GM03348 (cell line): ENCODE measurements at regions not wholly inside any gene's neighbourhood (a gene's known extent, or its start where the extent isn't known, plus 50 kb on each side); places are given as distances from the start of the nearest gene placed in this dataset.

Experiments
- DNase-seq: peaks from one replicate; pipeline ENCODE4 v3.0.0; 2012; ENCODE audit warnings: low spot score

DNA sequence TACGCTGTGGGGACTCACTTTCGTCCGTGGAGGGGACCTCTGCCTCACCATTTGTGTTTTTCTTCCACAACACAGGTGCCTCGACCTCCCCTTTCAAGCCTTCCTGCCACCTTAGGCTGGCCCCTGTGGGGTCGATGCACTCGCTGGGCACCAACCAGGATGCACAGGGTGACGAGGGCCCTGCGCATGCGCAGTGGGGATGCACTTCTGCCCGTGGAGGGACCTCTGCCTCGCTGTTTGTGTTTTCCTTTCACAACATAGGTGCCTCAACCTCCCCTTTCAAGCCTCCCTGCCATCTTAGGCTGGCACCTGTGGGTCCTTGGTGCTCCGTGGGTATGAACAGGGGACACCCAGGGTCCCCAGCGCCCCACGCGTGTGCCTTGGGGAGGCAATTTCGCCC lies 356.8 kb downstream of the ALG10 start:
- DNase-seq = no peak

DNA sequence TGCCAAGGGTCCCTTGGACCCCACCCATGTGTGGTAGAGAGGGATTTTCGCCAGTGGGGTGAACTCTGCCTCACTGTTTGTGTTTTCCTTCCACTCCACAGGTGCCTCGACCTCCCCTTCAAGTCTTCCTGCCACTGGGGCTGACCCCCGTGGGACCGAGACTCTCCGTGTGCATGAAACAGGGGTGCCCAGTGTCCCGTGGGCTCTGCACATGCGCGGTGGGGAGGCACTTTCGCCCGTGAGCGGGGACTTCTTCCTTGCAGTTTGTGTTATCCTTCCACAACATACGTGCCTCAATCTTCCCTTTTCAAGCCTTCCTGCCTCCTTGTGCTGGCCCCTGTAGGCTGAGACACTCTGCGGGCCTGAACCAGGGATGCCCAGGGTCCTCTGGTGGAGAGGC lies 362.4 kb downstream of the ALG10 start:
- DNase-seq = no peak

DNA sequence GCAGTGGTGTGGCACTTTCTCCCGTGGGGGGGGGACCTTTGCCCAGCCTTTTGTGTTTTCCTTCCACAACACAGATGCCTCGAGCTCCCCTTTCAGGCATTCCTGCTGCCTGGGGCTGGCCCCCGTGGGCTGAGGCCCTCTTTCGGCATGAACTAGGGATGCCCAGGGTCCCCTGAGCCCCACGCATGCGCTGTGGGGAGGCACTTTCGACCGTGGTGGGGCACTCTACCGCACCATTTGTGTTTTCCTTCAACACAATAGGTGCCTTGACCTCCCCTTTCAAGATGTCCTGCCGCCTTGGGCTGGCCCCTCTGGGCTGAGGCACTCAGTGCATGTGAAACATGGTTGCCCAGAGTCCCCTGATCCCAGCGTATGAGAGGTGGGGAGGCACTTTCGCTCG lies 363.7 kb downstream of the ALG10 start:
- no peak for DNase-seq

DNA sequence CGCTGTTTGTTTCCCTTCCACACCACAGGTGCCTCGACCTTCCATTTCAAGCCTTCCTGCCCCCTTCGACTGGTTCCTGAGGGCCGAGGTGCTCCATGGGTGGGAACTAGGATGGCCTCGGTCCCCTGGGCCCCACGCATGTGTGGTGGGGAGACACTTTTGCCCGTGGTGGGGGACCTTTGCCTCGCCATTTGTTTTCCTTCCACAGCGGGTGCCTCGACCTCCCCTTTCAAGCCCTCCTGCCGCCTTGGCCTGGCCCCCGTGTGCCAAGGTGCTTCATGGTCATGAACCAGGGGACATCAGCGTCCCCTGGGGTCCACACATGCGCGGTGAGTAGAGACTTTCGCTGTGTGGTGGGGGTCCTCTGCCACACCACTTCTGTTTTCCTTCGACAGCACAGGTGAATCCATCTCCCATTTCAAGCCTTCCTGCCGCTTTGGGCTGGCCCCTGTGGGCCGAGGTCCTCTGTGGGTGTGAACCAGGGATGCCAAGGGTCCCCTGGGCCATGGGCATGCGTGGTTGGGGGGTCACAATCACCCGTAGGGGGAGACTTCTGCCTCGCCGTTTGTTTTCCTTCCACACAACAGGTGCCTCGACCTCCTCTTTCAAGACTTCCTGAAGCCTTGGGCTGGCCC lies 364.4 kb downstream of the ALG10 start:
- no peak for DNase-seq

DNA sequence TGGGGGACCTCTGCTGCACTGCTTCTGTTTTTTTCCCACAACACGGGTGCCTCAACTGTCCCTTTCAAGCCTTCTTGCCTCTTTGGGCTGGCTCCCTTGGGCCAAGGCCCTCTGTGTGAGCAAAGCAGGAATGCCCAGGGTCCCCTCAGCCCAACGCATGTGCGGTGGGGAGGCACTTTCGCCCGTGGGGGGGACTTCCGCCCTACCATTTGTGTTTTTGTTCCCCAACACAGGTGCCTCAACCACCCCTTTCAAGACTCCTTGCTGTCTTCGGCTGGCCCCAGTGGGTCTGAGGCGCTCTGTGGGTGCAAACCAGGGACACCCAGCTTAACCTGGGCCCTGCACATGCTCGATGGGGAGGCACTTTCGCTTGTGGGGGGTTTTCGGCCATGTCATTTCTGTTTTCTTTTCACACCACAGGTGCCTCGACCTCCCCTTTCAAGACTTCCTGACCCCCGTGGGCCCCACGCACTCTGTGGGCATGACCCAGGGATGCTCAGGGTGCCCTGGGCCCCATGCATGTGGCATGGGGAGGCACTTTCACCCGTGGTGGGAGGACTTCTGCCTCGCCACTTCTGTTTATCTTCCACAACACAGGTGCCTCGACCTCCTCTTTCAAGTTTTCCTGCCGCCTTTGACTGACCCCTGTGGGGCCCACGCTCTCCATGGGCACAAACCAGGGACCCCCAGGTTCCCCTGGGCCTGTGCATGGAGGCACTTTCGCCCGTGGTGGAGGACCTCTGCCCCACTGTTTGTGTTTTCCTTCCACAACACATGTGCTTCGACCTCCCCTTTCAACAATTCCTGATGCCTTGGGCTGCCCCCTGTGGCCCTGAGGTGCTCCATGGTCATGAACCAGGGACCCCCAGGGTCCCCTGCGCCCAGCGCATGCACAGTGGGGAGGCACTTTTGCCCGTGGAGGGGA lies 365.7 kb downstream of the ALG10 start:
- DNase-seq = no peak

DNA sequence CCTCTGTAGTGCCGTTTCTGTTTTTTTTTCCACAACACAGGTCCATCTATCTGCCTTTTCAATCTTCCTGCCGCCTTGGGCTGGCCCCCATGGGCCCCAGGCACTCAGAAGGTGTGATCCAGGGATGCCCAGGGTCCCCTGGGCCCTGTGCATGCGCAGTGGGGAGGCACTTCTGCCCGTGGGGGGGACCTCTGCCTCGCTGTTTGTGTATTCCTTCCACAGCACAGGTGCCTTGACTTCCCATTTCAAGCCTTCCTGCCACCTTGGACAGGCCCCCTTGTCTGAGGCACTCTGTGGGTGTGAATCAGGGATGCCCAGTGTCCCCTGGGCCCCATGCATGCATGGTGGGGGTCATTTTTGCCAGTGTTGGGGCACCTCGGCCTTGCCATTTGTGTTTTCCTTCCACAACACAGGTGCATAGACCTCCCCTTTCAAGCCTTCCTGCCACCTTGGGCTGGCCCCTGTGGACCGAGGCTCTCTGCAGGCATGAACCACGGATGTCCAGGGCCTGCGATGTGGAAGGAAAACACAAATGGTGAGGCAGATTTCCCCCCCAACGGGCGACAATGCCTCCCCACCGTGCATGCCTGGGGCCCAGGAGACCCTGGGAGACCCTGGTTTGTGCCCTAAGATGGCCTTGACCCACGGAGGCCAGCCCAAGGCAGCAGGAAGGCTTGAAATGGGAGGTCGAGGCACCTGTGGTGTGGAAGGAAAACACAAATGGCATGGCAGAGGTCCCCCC lies 366.5 kb downstream of the ALG10 start:
- DNase-seq = no peak

DNA sequence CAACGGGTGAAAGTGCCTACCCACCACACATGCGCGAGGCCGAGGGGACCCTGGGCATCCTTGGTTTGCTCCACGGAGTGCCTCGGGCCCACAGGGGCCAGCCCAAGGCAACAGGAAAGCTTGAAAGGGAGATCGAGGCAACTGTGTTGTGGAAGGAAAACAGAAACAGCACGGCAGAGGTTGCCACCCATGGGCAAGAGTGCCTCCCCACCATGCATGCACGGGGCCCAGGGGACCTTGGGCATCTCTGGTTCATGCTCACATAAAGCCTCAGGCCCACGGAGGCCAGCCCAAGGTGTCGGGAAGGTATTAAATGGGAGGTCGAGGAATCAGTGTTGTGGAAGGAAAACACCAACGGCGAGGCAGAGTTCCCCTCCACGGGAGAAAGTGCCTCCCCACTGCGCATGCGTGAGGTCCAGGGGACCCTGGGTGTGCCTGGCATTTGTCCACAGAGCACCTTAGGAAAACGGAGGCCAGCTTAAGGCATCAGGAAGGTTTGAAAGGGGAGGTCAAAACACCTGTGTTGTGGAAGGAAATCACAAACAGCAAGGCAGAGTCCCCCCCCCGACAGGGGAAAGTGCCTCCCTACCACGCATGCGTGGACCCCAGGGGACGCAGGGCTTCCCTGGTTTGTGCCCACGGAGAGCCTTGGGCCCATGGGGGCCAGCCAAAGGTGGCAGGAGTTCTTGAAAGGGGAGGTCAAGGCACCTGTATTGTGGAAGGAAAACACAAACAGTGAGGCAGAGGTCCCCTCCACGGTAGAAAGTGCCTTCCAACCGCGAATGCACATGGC lies 367.3 kb downstream of the ALG10 start:
- DNase-seq = no peak

DNA sequence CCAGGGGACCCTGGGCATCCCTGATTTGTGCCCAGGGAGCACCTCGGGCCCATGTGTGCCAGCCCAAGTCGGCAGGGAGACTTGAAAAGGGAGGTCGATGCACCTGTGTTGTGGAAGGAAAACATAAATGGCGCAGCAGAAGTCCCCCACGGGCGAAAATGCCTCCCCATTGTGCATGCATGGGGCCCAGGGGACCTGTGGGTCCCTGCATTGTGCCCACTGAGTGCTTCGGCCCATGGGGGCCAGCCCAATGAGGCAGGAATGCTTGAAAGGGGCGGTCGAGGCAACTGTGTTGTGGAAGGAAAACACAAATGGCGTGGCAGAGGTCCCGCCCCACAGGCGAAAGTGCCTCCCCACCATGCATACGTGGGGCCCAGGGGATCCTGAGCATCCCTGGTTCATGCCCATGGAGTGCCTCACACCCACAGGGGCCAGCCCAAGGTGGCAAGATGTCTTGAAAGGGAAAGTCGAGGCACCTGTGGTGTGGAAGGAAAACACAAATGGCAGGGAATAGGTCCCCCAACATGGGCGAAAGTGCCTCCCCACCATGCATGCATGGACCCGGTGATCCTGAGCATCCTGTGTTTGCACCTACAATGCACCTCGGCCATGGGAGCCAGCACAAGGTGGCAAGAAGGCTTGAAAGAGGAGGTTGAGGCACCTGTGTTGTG lies 368.0 kb downstream of the ALG10 start:
- DNase-seq = no peak

DNA sequence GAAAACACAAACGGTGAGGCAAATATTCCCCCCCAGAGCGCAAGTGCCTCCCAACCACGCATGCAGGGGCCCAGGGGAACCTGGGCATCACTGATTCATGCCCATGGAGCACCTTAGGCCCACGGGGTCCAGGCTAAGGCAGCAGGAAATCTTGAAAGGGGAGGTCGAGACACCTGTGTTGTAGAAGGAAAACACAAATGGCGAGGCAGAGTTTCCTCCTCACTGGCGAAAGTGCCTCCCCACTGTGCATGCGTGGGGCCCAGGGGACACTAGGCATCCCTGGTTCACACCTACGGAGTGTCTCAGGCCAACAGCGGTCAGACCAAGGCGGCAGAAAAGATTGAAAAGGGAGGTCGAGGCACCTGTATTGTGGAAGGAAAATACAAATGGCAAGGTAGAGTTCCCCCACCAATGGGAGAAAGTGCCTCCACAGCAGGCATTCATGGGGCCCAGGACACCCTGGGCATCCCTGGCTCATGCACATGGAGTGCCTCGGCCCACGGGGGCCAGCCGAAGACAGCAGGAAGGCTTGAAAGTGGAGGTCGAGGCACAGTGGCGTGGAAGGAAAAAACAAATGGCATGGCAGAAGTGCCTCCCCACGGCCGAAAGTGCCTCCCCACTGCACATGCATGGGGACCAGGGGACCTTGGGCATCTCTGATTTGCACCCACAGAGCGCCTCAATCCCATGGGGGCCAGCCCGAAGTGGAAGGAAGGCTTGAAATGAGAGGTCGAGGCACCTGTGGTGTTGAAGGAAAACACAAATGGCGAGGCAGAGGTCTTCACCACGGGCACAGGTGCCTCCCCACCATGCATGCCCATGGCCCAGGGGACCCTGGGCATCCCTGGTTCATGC lies 368.8 kb downstream of the ALG10 start:
- DNase-seq = no peak

DNA sequence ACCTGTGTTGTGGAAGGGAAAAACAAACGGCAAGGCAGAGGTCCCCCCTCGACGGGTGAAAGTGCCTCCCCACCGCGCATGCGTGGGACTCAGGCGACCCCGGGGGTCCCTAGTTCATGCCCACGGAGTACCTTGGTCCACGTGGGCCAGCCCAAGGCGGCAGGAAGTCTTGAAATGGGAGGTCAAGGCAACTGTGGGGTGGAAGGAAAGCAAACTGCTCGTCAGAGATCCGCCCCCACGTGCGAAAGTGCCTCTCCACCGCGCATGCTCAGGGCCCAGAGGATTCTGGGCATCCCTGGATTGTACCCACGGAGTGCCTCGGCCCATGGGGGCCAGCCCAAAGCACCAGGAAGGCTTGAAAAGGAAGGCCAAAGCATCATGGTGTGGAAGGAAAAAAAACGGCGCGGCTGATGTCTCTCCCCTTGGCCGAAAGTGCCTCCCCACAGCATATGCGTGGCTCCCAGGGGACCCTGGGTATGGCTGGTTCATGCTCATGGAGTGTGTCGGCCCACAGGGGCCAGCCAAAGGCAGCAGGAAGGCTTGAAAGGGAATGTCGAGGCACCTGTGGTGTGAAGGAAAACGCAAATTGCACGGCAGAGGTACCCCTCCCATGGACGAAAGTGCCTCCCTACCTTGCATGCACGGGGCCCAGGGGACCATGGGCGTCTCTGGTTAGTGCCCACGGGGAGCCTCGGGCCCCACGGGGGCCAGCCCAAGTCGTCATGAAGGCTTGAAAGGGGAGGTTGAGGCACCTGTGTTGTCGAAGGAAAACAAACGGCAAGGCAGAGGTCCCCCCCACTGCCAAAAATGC lies 369.7 kb downstream of the ALG10 start:
- DNase-seq = no peak

DNA sequence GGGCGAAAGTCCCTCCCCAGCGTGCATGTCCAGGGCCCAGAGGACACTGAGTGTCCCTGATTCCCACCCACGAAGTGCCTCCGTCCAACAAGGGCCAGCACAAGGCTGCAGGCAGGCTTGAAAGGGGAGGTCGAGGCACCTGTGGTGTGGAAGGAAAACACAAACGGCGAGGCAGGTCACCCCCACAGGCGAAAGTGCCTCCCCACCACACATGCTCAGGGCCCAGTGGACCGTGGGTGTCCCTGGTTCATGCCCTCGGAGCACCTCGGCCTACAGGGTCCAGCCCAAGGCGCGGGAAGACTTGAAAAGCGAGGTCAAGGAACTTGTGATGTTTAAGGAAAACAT lies 370.4 kb downstream of the ALG10 start:
- DNase-seq = no peak

DNA sequence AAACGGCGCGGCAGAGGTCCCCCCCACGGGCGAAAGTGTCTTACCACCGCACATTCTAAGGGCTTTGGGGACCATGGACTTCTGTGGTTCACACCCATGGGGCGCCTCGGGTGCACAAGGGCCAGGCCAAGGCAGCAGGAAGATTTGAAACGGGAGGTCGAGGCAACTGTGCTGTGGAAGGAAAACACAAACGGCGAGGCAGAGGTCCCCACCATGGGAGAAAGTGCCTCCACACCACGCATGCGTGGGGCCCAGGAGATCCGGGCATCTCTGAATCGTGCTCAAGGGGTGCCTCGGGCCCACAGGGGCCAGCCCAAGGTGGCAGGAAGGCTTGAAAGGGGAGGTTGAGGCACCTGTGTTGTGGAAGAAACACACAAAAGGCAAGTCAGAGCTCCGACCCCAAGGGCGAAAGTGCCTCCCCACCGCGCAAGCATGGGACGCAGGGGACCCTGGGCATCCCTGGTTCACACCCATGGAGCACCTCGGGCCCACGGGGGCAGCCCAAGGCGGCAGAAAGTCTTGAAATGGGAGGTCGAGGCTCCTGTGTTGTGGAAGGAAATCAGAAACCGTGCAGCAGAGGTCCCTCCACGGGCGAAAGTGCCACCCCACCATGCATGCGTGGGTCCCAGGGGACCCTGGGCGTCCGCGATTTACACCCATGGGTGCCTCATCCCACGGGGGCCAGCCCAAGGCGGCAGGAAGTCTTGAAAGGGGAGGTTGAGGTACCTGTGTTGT lies 371.0 kb downstream of the ALG10 start:
- no peak for DNase-seq

DNA sequence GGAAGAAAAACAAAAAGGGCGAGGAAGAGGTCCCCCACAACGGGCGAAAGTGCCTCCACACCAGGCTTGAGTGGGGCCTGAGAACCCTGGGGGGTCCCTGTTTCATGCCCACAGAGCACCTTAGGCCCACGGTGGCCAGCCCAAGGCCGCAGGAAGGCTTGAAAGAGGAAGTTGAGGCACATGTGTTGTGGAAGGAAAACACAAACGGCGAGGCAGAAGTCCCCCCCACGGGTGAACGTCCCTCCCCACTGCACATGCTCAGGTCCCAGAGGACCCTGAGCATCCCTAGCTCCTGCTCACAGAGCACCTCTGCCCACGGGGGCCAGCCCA lies 371.5 kb downstream of the ALG10 start:
- DNase-seq = no peak

DNA sequence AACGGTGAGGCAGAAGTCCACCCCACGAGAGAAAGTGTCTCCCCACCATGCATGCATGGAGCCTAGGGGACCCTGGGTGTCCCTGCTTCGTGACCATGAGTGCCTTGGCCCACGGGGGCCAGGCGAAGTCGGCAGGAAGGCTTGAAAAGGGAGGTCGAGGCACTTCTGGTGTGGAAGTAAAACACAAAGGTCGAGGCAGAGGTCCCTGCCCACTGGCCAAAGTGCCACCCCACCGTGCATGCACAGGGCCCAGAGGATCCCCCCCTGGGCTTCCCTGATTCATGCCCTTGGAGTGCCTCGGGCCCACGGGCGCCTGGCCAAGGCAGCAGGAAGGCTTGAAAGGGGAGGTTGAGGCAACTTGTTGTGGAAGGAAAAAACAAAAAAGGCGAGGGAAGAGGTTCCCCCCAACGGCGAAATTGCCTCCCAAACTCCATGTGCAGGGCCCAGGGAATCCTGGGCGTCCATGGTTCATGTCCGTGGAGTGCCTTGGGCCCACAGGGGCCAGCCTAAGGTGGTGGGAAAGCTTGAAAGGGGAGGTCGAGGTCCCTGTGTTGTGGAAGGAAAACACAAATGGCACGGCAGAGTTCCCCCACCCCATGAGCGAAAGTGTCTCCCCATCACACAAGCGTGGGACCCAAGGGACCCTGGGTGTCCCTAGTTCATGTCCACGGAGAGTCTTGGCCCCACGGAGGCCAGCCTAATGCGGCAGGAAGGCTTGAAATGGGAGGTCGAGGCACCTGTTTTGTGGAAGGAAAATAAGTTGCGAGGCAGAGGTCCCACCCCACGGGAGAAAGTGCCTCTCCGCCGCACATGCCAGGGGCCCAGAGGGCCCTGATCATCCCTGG lies 372.1 kb downstream of the ALG10 start:
- no peak for DNase-seq

DNA sequence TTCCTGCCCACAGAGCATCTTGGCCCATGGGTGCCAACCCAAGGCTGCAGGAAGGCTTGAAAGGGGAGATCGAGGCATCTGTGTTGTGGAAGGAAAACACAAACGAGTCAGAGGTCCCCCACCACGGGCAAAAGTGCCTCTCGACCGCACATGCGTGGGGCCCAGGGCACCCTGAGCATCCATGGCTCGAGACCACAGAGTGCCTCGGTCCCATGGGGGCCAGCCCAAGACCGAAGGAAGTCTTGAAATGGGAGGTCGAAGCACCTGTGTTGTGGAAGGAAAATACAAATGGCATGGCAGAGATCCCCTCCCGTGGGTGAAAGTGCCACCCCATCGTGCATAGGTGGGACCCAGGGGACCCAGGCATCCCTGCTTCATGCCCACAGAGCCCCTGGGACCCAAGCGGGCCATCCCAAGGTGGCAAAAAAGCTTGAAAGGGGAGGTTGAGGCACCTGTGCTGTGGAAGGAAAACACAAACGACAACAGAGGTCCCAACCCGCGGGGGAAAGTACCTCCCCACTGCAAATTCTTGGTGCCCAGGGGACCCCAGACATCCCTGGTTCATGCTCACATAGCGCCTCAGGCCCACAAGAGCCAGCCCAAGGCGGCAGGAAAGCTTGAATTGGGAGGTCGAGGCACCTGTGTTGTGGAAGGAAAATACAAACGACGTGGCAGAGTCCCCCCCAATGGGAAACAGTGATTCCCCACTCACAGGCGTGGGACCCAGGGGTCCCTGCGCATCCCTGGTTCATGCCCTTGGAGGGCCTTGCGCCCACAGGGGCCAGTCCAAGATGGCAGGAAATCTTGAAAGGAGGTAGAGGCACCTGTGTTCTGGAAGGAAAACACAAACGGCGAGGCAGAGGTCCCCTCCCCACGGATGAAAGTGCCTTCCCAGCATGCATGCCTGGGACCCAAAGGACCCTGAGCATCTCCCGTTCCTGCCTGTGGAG lies 373.0 kb downstream of the ALG10 start:
- peak; percentile 3 for DNase-seq

DNA sequence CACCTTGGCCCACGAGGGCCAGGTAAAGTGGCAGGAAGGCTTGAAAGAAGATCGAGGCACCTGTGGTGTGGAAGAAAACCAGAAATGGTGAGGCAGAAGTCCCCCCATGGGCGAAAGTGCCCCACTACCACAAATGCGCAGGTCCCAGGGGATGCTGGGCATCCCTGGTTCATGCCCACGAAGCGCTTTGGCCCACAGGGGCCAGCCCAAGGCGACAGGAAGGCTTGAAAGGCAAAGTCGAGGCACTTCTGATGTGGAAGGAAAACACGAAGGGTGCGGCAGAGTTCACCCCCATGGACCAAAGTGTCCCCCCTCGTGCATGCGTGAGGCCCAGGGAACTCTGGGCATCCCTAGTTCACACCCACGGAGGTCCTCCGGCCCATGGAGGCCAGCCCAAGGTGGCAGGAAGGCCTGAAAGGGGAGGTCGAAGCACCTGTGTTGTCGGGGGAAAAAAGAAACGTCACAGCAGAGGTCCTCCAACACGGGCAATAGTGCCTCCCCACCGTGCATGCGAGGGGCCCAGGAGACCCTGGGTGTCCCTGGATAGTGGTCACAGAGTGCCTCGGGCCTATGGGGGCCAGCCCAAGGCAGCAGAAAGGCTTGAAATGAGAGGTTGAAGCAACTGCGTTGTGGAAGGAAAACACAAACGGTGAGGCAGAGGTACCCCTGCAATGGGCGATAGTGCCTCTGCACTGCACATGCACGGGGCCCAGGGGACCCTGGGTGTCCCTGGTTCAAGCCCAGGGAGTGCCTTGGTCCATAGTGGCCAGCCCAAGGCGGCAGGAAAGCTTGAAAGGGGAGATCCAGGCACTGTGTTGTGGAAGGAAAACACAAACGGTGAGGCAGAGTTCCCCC lies 373.9 kb downstream of the ALG10 start:
- DNase-seq = peak; percentile 3
